Keratinocyte (primary cell): ENCODE measurements at regions not wholly inside any gene's neighbourhood (a gene's known extent, or its start where the extent isn't known, plus 50 kb on each side); places are given as distances from the start of the nearest gene placed in this dataset.

Experiments
- EZH2 ChIP-seq: IDR thresholded peaks from one replicate; pipeline ENCODE4 v1.6.1; 2012; ENCODE audit warnings: inconsistent platforms, mild to moderate bottlenecking, low read length, moderate library complexity
- TF ChIP-seq, protein P1 (sequence below), 3 experiments: IDR thresholded peaks in 1 of 3; conservative IDR thresholded peaks in 1 of 3; optimal IDR thresholded peaks in 1 of 3; 2 replicates in 2 of 3; 3 replicates in 1 of 3; pipeline versions ENCODE3 to v1.5.1; 2011; ENCODE audit warnings: low read length in 3 of 3, mild to moderate bottlenecking in 3 of 3, moderate library complexity in 2 of 3, control low read depth in 1 of 3, inconsistent platforms in 1 of 3; ENCODE audit not compliant: insufficient read depth in 2 of 3; ENCODE audit errors: extremely low read depth in 1 of 3

DNA sequence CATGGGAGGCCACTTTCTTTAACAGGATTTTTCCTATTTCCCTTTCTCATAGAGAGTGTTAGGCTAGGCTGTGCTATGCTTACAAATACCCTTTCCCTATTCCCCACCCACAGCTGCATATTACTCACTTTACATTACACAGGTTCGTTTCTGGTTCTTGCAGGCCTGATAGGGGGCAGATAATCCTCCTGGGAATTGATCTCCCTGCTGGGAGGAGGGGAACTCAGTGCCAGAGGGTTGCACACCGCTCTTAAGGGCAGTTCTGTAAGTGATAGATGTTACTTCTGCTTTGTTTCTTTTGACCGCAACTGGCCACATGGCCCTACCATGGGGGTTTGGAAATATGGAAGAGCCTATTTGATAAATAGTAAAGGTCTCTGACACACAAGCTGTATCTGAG lies 54.0 kb upstream of the NTRK2 start:
- TF ChIP-seq, protein P1, sequence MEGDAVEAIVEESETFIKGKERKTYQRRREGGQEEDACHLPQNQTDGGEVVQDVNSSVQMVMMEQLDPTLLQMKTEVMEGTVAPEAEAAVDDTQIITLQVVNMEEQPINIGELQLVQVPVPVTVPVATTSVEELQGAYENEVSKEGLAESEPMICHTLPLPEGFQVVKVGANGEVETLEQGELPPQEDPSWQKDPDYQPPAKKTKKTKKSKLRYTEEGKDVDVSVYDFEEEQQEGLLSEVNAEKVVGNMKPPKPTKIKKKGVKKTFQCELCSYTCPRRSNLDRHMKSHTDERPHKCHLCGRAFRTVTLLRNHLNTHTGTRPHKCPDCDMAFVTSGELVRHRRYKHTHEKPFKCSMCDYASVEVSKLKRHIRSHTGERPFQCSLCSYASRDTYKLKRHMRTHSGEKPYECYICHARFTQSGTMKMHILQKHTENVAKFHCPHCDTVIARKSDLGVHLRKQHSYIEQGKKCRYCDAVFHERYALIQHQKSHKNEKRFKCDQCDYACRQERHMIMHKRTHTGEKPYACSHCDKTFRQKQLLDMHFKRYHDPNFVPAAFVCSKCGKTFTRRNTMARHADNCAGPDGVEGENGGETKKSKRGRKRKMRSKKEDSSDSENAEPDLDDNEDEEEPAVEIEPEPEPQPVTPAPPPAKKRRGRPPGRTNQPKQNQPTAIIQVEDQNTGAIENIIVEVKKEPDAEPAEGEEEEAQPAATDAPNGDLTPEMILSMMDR (optimal IDR thresholded peaks at IDR 0.05 in 1 of 3, IDR thresholded peaks at IDR 0.05 in 1 of 3, conservative IDR thresholded peaks at IDR 0.05 in 1 of 3; ENCODE audit: extremely low read depth in 1 of 3, insufficient read depth in 2 of 3, low read length in 3 of 3) = no peak
- TF ChIP-seq EZH2 = no peak
